DMS114 treated with DMSO at 0.1 percent for 48 hours (cell line): ENCODE measurements at regions not wholly inside any gene's neighbourhood (a gene's known extent, or its start where the extent isn't known, plus 50 kb on each side); places are given as distances from the start of the nearest gene placed in this dataset.
"Not testable (repeated sequence)": the region's sequence is repeated elsewhere in the genome, so short reads cannot be mapped to it uniquely, and the experiment has no call there.

Experiments
- DNase-seq: peaks from one replicate; lab custom pipeline; 2025; ENCODE audit not compliant: unreplicated experiment; lab: John Stamatoyannopoulos, UW

- DNase-seq: no peak
Observed at GRCh38 chr11:13216711-13217075, 60.9 kb upstream of the BMAL1 start.

GRCh38 chr11:13218685-13219084 lies 58.9 kb upstream of the BMAL1 start:
- DNase-seq: not testable (repeated sequence)

GRCh38 chr11:13220148-13220547 lies 57.4 kb upstream of the BMAL1 start:
- no peak for DNase-seq

GRCh38 chr11:13221722-13222121 lies 55.9 kb upstream of the BMAL1 start:
- DNase-seq: no peak

GRCh38 chr11:13222285-13222684 lies 55.3 kb upstream of the BMAL1 start:
- no peak for DNase-seq

GRCh38 chr11:13223112-13223511 lies 54.5 kb upstream of the BMAL1 start:
- DNase-seq: no peak

- DNase-seq: no peak
Observed at GRCh38 chr11:13224324-13224723, 53.3 kb upstream of the BMAL1 start.

- DNase-seq: no peak
Observed at GRCh38 chr11:13225038-13226001, 52.3 kb upstream of the BMAL1 start.

- no peak for DNase-seq
Observed at GRCh38 chr11:13227676-13228255, 49.8 kb upstream of the BMAL1 start.
